Mesothelial cell of epicardium (in vitro differentiated cells): ENCODE measurements at regions not wholly inside any gene's neighbourhood (a gene's known extent, or its start where the extent isn't known, plus 50 kb on each side); places are given as distances from the start of the nearest gene placed in this dataset.
A peak's percentile ranks its signal among the peaks of the same experiment; 100 is the strongest.

ENCODE experiments used
- DNase-seq, 2 experiments: peaks; one replicate each; pipeline ENCODE4 v3.0.0; 2021; ENCODE audit warnings: low spot score in 2 of 2; ENCODE audit not compliant: unreplicated experiment in 2 of 2
- H3K27ac Mint-ChIP-seq: 2 replicates; pipeline ENCODE4 v1.8.0; 2021; ENCODE audit warnings: mixed read lengths
- H3K27me3 Mint-ChIP-seq: 2 replicates; pipeline ENCODE4 v1.8.0; 2021; ENCODE audit warnings: low read depth, mixed read lengths
- H3K36me3 Mint-ChIP-seq: 2 replicates; pipeline ENCODE4 v1.8.0; 2021; ENCODE audit warnings: mixed read lengths
- H3K4me1 Mint-ChIP-seq: 2 replicates; pipeline ENCODE4 v1.8.0; 2021; ENCODE audit warnings: mixed read lengths
- H3K4me3 Mint-ChIP-seq: 2 replicates; pipeline ENCODE4 v1.8.0; 2021; ENCODE audit warnings: mild to moderate bottlenecking, moderate library complexity, mixed read lengths
- H3K9me3 Mint-ChIP-seq: 2 replicates; pipeline ENCODE4 v1.8.0; 2021; ENCODE audit warnings: mixed read lengths
- CTCF ChIP-seq: fragments of 200-600 bp; sonication (generic); IDR thresholded peaks from one replicate; pipeline ENCODE4 v1.5.0; 2021; ENCODE audit warnings: antibody characterized with exemption; ENCODE audit not compliant: unreplicated experiment

GRCh38 chr7:54881816-54882520, 123.0 kb upstream of the SEC61G start:
- Mint-ChIP-seq H3K4me3 (no peak overlapping the region), H3K27me3 (peaks cover 10% of the 10 kb centered on the region), H3K9me3 (no peaks in the 10 kb centered on the region), H3K27ac (no peak overlapping the region), H3K4me1 (peaks cover 6% of the 10 kb centered on the region), H3K36me3 (no peaks in the 10 kb centered on the region)
- DNase-seq = no peak
- no peak for TF ChIP-seq CTCF

GRCh38 chr7:54882694-54883093, 123.7 kb upstream of the SEC61G start:
- Mint-ChIP-seq H3K9me3 (no peaks in the 10 kb centered on the region), H3K4me1 (peaks cover 6% of the 10 kb centered on the region), H3K27ac (no peak overlapping the region), H3K27me3 (peaks cover 11% of the 10 kb centered on the region), H3K4me3 (no peak overlapping the region), H3K36me3 (no peaks in the 10 kb centered on the region)
- no peak for TF ChIP-seq CTCF
- no peak for DNase-seq

GRCh38 chr7:54883576-54883975, 124.6 kb upstream of the SEC61G start:
- no peak for DNase-seq
- TF ChIP-seq CTCF = no peak
- H3K4me1 Mint-ChIP-seq = peaks cover 10% of the 10 kb centered on the region
- H3K27ac Mint-ChIP-seq = no peak overlapping the region
- no peaks in the 10 kb centered on the region for H3K36me3 Mint-ChIP-seq
- no peak overlapping the region for H3K4me3 Mint-ChIP-seq
- peaks cover 19% of the 10 kb centered on the region for H3K27me3 Mint-ChIP-seq
- H3K9me3 Mint-ChIP-seq = no peaks in the 10 kb centered on the region

DNA sequence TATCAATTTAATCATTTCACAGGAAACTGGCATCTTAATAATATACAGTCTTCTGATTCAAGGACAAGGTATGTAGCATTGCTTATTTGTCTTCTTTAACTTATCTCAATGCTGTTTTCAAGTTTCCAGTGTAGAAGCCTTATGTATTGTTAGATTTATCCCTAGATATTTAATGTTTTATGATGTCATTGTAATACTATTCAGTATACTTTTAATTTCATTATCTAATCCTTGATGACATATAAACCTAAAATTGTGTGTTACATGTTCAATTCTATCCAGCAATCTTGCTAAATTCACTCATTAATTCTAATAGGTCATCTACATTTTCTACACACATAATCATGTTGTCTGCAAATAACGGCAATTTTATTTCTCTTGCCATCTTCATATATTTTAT, 126.3 kb upstream of the SEC61G start:
- TF ChIP-seq CTCF = no peak
- DNase-seq = no peak
- Mint-ChIP-seq H3K4me1 (peaks cover 7% of the 10 kb centered on the region), H3K27me3 (peaks cover 29% of the 10 kb centered on the region), H3K4me3 (no peak overlapping the region), H3K27ac (no peak overlapping the region), H3K36me3 (no peaks in the 10 kb centered on the region), H3K9me3 (no peaks in the 10 kb centered on the region)

GRCh38 chr7:54888067-54888733, 129.2 kb upstream of the SEC61G start:
- Mint-ChIP-seq H3K36me3 (no peaks in the 10 kb centered on the region), H3K4me1 (peaks cover 6% of the 10 kb centered on the region), H3K27me3 (peaks cover 31% of the 10 kb centered on the region), H3K27ac (no peak overlapping the region), H3K9me3 (peaks cover 5% of the 10 kb centered on the region), H3K4me3 (peak overlapping the region; percentile 71)
- DNase-seq = no peak
- no peak for TF ChIP-seq CTCF
